SU-DHL-6 (cell line): ENCODE measurements at regions not wholly inside any gene's neighbourhood (a gene's known extent, or its start where the extent isn't known, plus 50 kb on each side); places are given as distances from the start of the nearest gene placed in this dataset.

Experiments
- H2AFZ ChIP-seq: fragments of 200-600 bp; sonication (generic); 2 replicates; pipeline ENCODE4 v1.6.1; 2014; ENCODE audit warnings: low read depth, mild to moderate bottlenecking, moderate library complexity, mixed read lengths, antibody characterized with exemption, low read length; ENCODE audit not compliant: severe bottlenecking
- H3F3A ChIP-seq: fragments of 200-600 bp; shearing (Covaris generic); 2 replicates; pipeline ENCODE4 v1.6.0; 2016; ENCODE audit warnings: antibody characterized with exemption, mild to moderate bottlenecking; ENCODE audit not compliant: insufficient read depth
- H3K27ac ChIP-seq: fragments of 200-600 bp; sonication (generic); 2 replicates; pipeline ENCODE4 v1.5.1; 2016; ENCODE audit warnings: low read depth, mild to moderate bottlenecking, low read length, moderate library complexity, mixed read lengths
- H3K27me3 ChIP-seq: fragments of 200-600 bp; sonication (generic), shearing (Covaris generic); 2 replicates; pipeline ENCODE4 v1.6.0; 2014; ENCODE audit warnings: mild to moderate bottlenecking, low read length
- H3K36me3 ChIP-seq: fragments of 200-600 bp; sonication (generic); 2 replicates; pipeline ENCODE4 v1.6.1; 2014; ENCODE audit warnings: mild to moderate bottlenecking, low read length, mixed read lengths
- H3K4me2 ChIP-seq: fragments of 300-600, 200-600 bp; shearing (Covaris generic), sonication (generic); 2 replicates; pipeline ENCODE4 v1.6.0; 2014; ENCODE audit warnings: low read length, low read depth, mild to moderate bottlenecking; ENCODE audit not compliant: poor library complexity, severe bottlenecking
- H3K4me3 ChIP-seq: fragments of 200-600 bp; sonication (generic); 2 replicates; pipeline ENCODE4 v1.5.1; 2014; ENCODE audit warnings: antibody characterized with exemption, low read length, mild to moderate bottlenecking, mixed read lengths; ENCODE audit not compliant: insufficient read depth, poor library complexity, severe bottlenecking
- H3K79me2 ChIP-seq: fragments of 200-600 bp; sonication (generic); 2 replicates; pipeline ENCODE4 v1.6.1; 2014; ENCODE audit warnings: mild to moderate bottlenecking, low read length, moderate library complexity; ENCODE audit not compliant: insufficient read depth
- H3K9ac ChIP-seq: fragments of 200-600 bp; sonication (generic); 2 replicates; pipeline ENCODE4 v1.7.0; 2014; ENCODE audit warnings: mild to moderate bottlenecking, low read length
- H3K9me2 ChIP-seq: fragments of 200-600 bp; sonication (generic); replicated peaks from 2 replicates; pipeline ENCODE4 v1.6.1; 2014; ENCODE audit warnings: low read length; ENCODE audit not compliant: insufficient read depth
- H3K9me3 ChIP-seq: fragments of 200-600 bp; sonication (generic); 2 replicates; pipeline ENCODE4 v1.6.1; 2014; ENCODE audit warnings: low read length, mixed read lengths; ENCODE audit not compliant: insufficient read depth
- H4K20me1 ChIP-seq: fragments of 200-600 bp; sonication (generic); 2 replicates; pipeline ENCODE4 v1.6.1; 2014; ENCODE audit warnings: low read depth, mild to moderate bottlenecking, antibody characterized with exemption, low read length, moderate library complexity, mixed read lengths
- CTCF ChIP-seq: fragments of 200-600 bp; sonication (generic); IDR thresholded peaks from one replicate; pipeline ENCODE4 v1.5.1; 2017; ENCODE audit warnings: antibody characterized with exemption, mild to moderate bottlenecking, low read length, moderate library complexity; ENCODE audit not compliant: insufficient read depth, poor library complexity, severe bottlenecking
- EZH2phosphoT487 ChIP-seq: fragments of 200-600 bp; sonication (generic), shearing (Covaris generic); conservative IDR thresholded peaks from 2 replicates; pipeline ENCODE4 v1.6.1; 2018; ENCODE audit warnings: mild to moderate bottlenecking, antibody characterized with exemption, low read length, moderate library complexity, mixed read lengths

GRCh38 chr11:116051494-116051893, 547.3 kb upstream of the CADM1 start:
- Histone ChIP-seq H3F3A (no peaks in the 10 kb centered on the region), H3K27ac (no peak overlapping the region), H3K4me3 (no peak overlapping the region), H3K36me3 (no peaks in the 10 kb centered on the region), H3K9me3 (no peaks in the 10 kb centered on the region), H4K20me1 (no peaks in the 10 kb centered on the region), H3K4me2 (no peak overlapping the region), H3K79me2 (no peaks in the 10 kb centered on the region), H3K9ac (no peak overlapping the region), H2AFZ (no peak overlapping the region), H3K9me2 (no peaks in the 10 kb centered on the region), H3K27me3 (no peaks in the 10 kb centered on the region)
- TF ChIP-seq CTCF (no peak), EZH2phosphoT487 (no peak)

GRCh38 chr11:116049383-116049782, 545.2 kb upstream of the CADM1 start:
- no peaks in the 10 kb centered on the region for H3K36me3 ChIP-seq

GRCh38 chr11:116046127-116046526, 541.9 kb upstream of the CADM1 start:
- H3K9me2 ChIP-seq, result no peaks in the 10 kb centered on the region
- H3K27me3 ChIP-seq, result no peaks in the 10 kb centered on the region
- H4K20me1 ChIP-seq, result no peaks in the 10 kb centered on the region
- TF ChIP-seq EZH2phosphoT487 (no peak), CTCF (no peak)
- no peaks in the 10 kb centered on the region for H3K36me3 ChIP-seq
- no peaks in the 10 kb centered on the region for H3K79me2 ChIP-seq
- H3K9me3 ChIP-seq, result no peaks in the 10 kb centered on the region
- no peak overlapping the region for H3K9ac ChIP-seq
- H3K27ac ChIP-seq, result no peak overlapping the region
- H3K4me3 ChIP-seq, result no peak overlapping the region
- H3F3A ChIP-seq, result no peaks in the 10 kb centered on the region
- H3K4me2 ChIP-seq, result no peak overlapping the region
- H2AFZ ChIP-seq, result no peak overlapping the region

More at GRCh38 chr11:116049383-116049782, 545.2 kb upstream of the CADM1 start:
- no peaks in the 10 kb centered on the region for H3F3A ChIP-seq
- H3K4me3 ChIP-seq, result no peak overlapping the region
- TF ChIP-seq EZH2phosphoT487 (no peak), CTCF (no peak)
- no peaks in the 10 kb centered on the region for H3K79me2 ChIP-seq
- H3K9ac ChIP-seq, result no peak overlapping the region
- no peak overlapping the region for H3K27ac ChIP-seq
- H3K4me2 ChIP-seq, result no peak overlapping the region
- H3K9me3 ChIP-seq, result no peaks in the 10 kb centered on the region
- no peaks in the 10 kb centered on the region for H3K27me3 ChIP-seq
- no peaks in the 10 kb centered on the region for H4K20me1 ChIP-seq
- no peak overlapping the region for H2AFZ ChIP-seq
- no peaks in the 10 kb centered on the region for H3K9me2 ChIP-seq
